COR-L47 (cell line): ENCODE measurements at regions not wholly inside any gene's neighbourhood (a gene's known extent, or its start where the extent isn't known, plus 50 kb on each side); places are given as distances from the start of the nearest gene placed in this dataset.

Source experiments
- DNase-seq: peaks from one replicate; lab custom pipeline; 2025; lab: John Stamatoyannopoulos, UW

- no peak for DNase-seq
These were observed 50.2 kb upstream of the ACTRT2 start for GRCh38 chr1:2971101-2971501.
